Activated CD8-positive, alpha-beta T cell treated with anti-CD3 and anti-CD28 coated beads for 36 hours (primary cell): ENCODE measurements at regions not wholly inside any gene's neighbourhood (a gene's known extent, or its start where the extent isn't known, plus 50 kb on each side); places are given as distances from the start of the nearest gene placed in this dataset.

Source experiments
- ATAC-seq: fragments of 200-7000 bp; cut with Tn5 transposase; one replicate; pipeline ENCODE4 v1.10.0; 2021; ENCODE audit warnings: mild to moderate bottlenecking, moderate library complexity
- CTCF ChIA-PET: fragments of 350-600 bp; sonication (Branson Sonifier 250); formaldehyde crosslinking; loops from one replicate; lab custom pipeline; 2021; ENCODE audit warnings: antibody characterized with exemption; lab: Charles Lee
- POLR2A ChIA-PET: fragments of 350-600 bp; sonication (Branson Sonifier 250); formaldehyde crosslinking; loops from one replicate; lab custom pipeline; 2021; ENCODE audit warnings: antibody characterized with exemption; lab: Charles Lee
- DNase-seq: peaks from one replicate; pipeline ENCODE4 v3.0.0-alpha.2; 2020
- H3K27ac Mint-ChIP-seq: one replicate; pipeline ENCODE4 v1.8.0; 2021; ENCODE audit warnings: mild to moderate bottlenecking, mixed read lengths
- H3K27me3 Mint-ChIP-seq: one replicate; pipeline ENCODE4 v1.8.0; 2021; ENCODE audit warnings: mixed read lengths
- H3K36me3 Mint-ChIP-seq: one replicate; pipeline ENCODE4 v1.8.0; 2021; ENCODE audit warnings: low read depth, mixed read lengths
- H3K4me1 Mint-ChIP-seq: one replicate; pipeline ENCODE4 v1.8.0; 2021; ENCODE audit warnings: low read depth, mixed read lengths
- H3K4me3 Mint-ChIP-seq: one replicate; pipeline ENCODE4 v1.8.0; 2021; ENCODE audit warnings: mild to moderate bottlenecking, moderate library complexity, mixed read lengths
- H3K9me3 Mint-ChIP-seq: one replicate; pipeline ENCODE4 v1.8.0; 2021; ENCODE audit warnings: mixed read lengths
- CTCF ChIP-seq: fragments of 200-600 bp; IDR thresholded peaks from one replicate; pipeline ENCODE4 v1.8.0; 2022; ENCODE audit warnings: antibody characterized with exemption, mild to moderate bottlenecking
- intact Hi-C: fragments of 100-400 bp; cut with micrococcal nuclease; formaldehyde crosslinking; loops from one replicate; pipeline ENCODE4 v1.10.0; 2022

- no peak for TF ChIP-seq CTCF
- H3K27me3 Mint-ChIP-seq = no peaks in the 10 kb centered on the region
- no peaks in the 10 kb centered on the region for H3K4me1 Mint-ChIP-seq
- DNase-seq = no peak
- intact Hi-C loops = no loop called here
- no peaks in the 10 kb centered on the region for H3K9me3 Mint-ChIP-seq
- H3K27ac Mint-ChIP-seq = no peak overlapping the region
- ATAC-seq = no peak
- CTCF ChIA-PET = no interaction called here
- POLR2A ChIA-PET = no interaction called here
- H3K36me3 Mint-ChIP-seq = no peaks in the 10 kb centered on the region
- H3K4me3 Mint-ChIP-seq = no peak overlapping the region
Observed at GRCh38 chrX:150159537-150159936, 203.6 kb upstream of the MAMLD1 start.

GRCh38 chrX:150160656-150161055 is 202.5 kb upstream of the MAMLD1 start:
- Mint-ChIP-seq H3K4me1 (no peaks in the 10 kb centered on the region), H3K27me3 (no peaks in the 10 kb centered on the region), H3K4me3 (no peak overlapping the region), H3K36me3 (no peaks in the 10 kb centered on the region), H3K9me3 (no peaks in the 10 kb centered on the region), H3K27ac (no peak overlapping the region)
- no peak for TF ChIP-seq CTCF
- POLR2A ChIA-PET = no interaction called here
- intact Hi-C loops = no loop called here
- CTCF ChIA-PET = no interaction called here
- ATAC-seq (no peak), DNase-seq (no peak)

- no peaks in the 10 kb centered on the region for H3K4me1 Mint-ChIP-seq
- H3K36me3 Mint-ChIP-seq = no peaks in the 10 kb centered on the region
- DNase-seq = no peak
- CTCF ChIA-PET = no interaction called here
- intact Hi-C loops = no loop called here
- H3K4me3 Mint-ChIP-seq = no peak overlapping the region
- POLR2A ChIA-PET = no interaction called here
- no peak for ATAC-seq
- TF ChIP-seq CTCF = no peak
- no peaks in the 10 kb centered on the region for H3K27me3 Mint-ChIP-seq
- no peak overlapping the region for H3K27ac Mint-ChIP-seq
- no peaks in the 10 kb centered on the region for H3K9me3 Mint-ChIP-seq
Observed at GRCh38 chrX:150161193-150161592, 201.9 kb upstream of the MAMLD1 start.

- ATAC-seq (no peak), DNase-seq (no peak)
- Mint-ChIP-seq H3K4me3 (no peak overlapping the region), H3K9me3 (no peaks in the 10 kb centered on the region), H3K4me1 (no peaks in the 10 kb centered on the region), H3K27ac (no peak overlapping the region), H3K36me3 (no peaks in the 10 kb centered on the region), H3K27me3 (no peaks in the 10 kb centered on the region)
- intact Hi-C loops = no loop called here
- no peak for TF ChIP-seq CTCF
- CTCF ChIA-PET = no interaction called here
- POLR2A ChIA-PET = no interaction called here
Observed at GRCh38 chrX:150162141-150162540, 201.0 kb upstream of the MAMLD1 start.

- no peak overlapping the region for H3K27ac Mint-ChIP-seq
- no peak for ATAC-seq
- intact Hi-C loops = no loop called here
- DNase-seq = no peak
- H3K9me3 Mint-ChIP-seq = no peaks in the 10 kb centered on the region
- no peaks in the 10 kb centered on the region for H3K4me1 Mint-ChIP-seq
- no peak for TF ChIP-seq CTCF
- POLR2A ChIA-PET = no interaction called here
- H3K36me3 Mint-ChIP-seq = no peaks in the 10 kb centered on the region
- H3K27me3 Mint-ChIP-seq = no peaks in the 10 kb centered on the region
- CTCF ChIA-PET = no interaction called here
- no peak overlapping the region for H3K4me3 Mint-ChIP-seq
Observed at GRCh38 chrX:150163221-150163930, 199.7 kb upstream of the MAMLD1 start.
